K562 (cell line): ENCODE measurements at regions not wholly inside any gene's neighbourhood (a gene's known extent, or its start where the extent isn't known, plus 50 kb on each side); places are given as distances from the start of the nearest gene placed in this dataset. TPM values are rescaled to one million over a fixed set of nuclear protein-coding genes. Genes with fewer than 3 reads are reported as not detected.

ENCODE experiments used
- small RNA-seq: library from RNA; depleted of rRNA; stranded (forward); fragments of <200 nt; gene quantifications from one replicate; pipeline ENCODE3, GENCODE V24; 2014

Small RNA genes in the stretch of these regions (small RNA-seq; reads per million reads assigned to genes)
- not detected for gene AL591926.1
- not detected for gene AL591926.4
- gene AL591926.5: not detected
- not detected for gene AL591926.6
- gene AL591926.8: not detected
- gene AL591926.9: not detected
- gene RF00019: not detected
- gene RF00156: not detected
- not detected for gene RN7SL565P
